HCT116 (cell line): ENCODE measurements at regions not wholly inside any gene's neighbourhood (a gene's known extent, or its start where the extent isn't known, plus 50 kb on each side); places are given as distances from the start of the nearest gene placed in this dataset.

Experiments
- ATAC-seq: fragments of 200-7000 bp; cut with Tn5 transposase; 2 replicates; pipeline ENCODE4 v1.9.1; 2020; ENCODE audit warnings: mild to moderate bottlenecking, moderate library complexity
- BruUV-seq: library from RNA; stranded (reverse); fragments of 400-500 nt; replicated peaks from 2 replicates; lab custom pipeline; 2021; lab: Mats Ljungman, UMichigan
- CTCF ChIA-PET: fragments of 300-600 bp; sonication (Branson Sonifier 250); formaldehyde crosslinking; loops from one replicate; lab custom pipeline; 2021; ENCODE audit warnings: antibody characterized with exemption; lab: Charles Lee
- POLR2A ChIA-PET: fragments of 300-600, 350-600 bp; sonication (Branson Sonifier 250); formaldehyde crosslinking; loops from one replicate; lab custom pipeline; 2021; ENCODE audit warnings: antibody characterized with exemption; lab: Charles Lee
- RAD21 ChIA-PET, 2 experiments: fragments of 300-600 bp; sonication (Branson Sonifier 250); formaldehyde crosslinking; loops; one replicate each; lab custom pipeline; 2023; ENCODE audit warnings: low total read pairs in 2 of 2; ENCODE audit not compliant: uncharacterized antibody in 2 of 2, unreplicated experiment in 2 of 2, low non-redundant PET in 1 of 2; lab: Charles Lee
- DNase-seq: peaks from one replicate; pipeline ENCODE4 v3.0.0-alpha.2; 2010; ENCODE audit warnings: low read depth, low spot score
- H2AFZ ChIP-seq: fragments of 200-600 bp; shearing (Covaris generic), sonication (generic); 2 replicates; pipeline ENCODE4 v1.6.1; 2017; ENCODE audit warnings: low read depth, mixed run types, mixed read lengths, antibody characterized with exemption, low read length; ENCODE audit not compliant: poor library complexity, severe bottlenecking
- H3K27ac ChIP-seq: 2 replicates; pipeline ENCODE4 v1.5.1; 2012; ENCODE audit warnings: low read depth, low read length
- H3K27me3 ChIP-seq: fragments of 200-600 bp; sonication (generic); 2 replicates; pipeline ENCODE4 v1.6.1; 2016; ENCODE audit warnings: mixed run types, low read length, mixed read lengths; ENCODE audit not compliant: insufficient read depth
- H3K36me3 ChIP-seq, 2 experiments: fragments of 200-500 bp in 1 of 2; fragments of 200-600 bp in 1 of 2; sonication (Bioruptor generic) in 1 of 2; sonication (generic) in 1 of 2; 2 replicates each; pipeline versions ENCODE4 v1.5.1 to v1.6.1; 2014 to 2016; ENCODE audit warnings: low read length in 2 of 2, inconsistent platforms in 1 of 2, mixed read lengths in 1 of 2, mixed run types in 1 of 2; ENCODE audit not compliant: insufficient read depth in 2 of 2, control insufficient read depth in 1 of 2
- H3K4me1 ChIP-seq, 2 experiments: fragments of 200-600 bp in 1 of 2; sonication (generic) in 1 of 2; 2 replicates each; pipeline versions ENCODE4 v1.5.1 to v1.6.1; 2012 to 2017; ENCODE audit warnings: low read length in 2 of 2, inconsistent platforms in 1 of 2, mild to moderate bottlenecking in 1 of 2, mixed read lengths in 1 of 2, mixed run types in 1 of 2, moderate library complexity in 1 of 2; ENCODE audit not compliant: insufficient read depth in 2 of 2, control insufficient read depth in 1 of 2
- H3K4me2 ChIP-seq: fragments of 200-600 bp; sonication (generic); 2 replicates; pipeline ENCODE4 v1.6.1; 2017; ENCODE audit warnings: mixed run types, low read length, mixed read lengths
- H3K4me3 ChIP-seq, 2 experiments: fragments of 200-600 bp in 1 of 2; sonication (generic) in 1 of 2; replicated peaks in 1 of 2; 2 replicates each; pipeline ENCODE4 v1.5.1; 2011 to 2016; ENCODE audit warnings: low read length in 2 of 2, control low read depth in 1 of 2, low read depth in 1 of 2, mild to moderate bottlenecking in 1 of 2, mixed read lengths in 1 of 2, mixed run types in 1 of 2
- H3K79me2 ChIP-seq: fragments of 200-600 bp; sonication (generic); 2 replicates; pipeline ENCODE4 v1.6.1; 2017; ENCODE audit warnings: mild to moderate bottlenecking, mixed run types, low read length, moderate library complexity, mixed read lengths; ENCODE audit not compliant: insufficient read depth
- H3K9ac ChIP-seq: fragments of 200-600 bp; sonication (generic); 2 replicates; pipeline ENCODE4 v1.6.1; 2016; ENCODE audit warnings: low read length, mixed read lengths
- H3K9me2 ChIP-seq: fragments of 200-600 bp; sonication (generic), shearing (Covaris generic); 2 replicates; pipeline ENCODE4 v1.6.1; 2017; ENCODE audit warnings: mixed run types, mild to moderate bottlenecking, moderate library complexity; ENCODE audit not compliant: insufficient read depth
- H3K9me3 ChIP-seq, 2 experiments: fragments of 200-500 bp in 1 of 2; fragments of 200-600 bp in 1 of 2; sonication (Bioruptor generic) in 1 of 2; sonication (generic) in 1 of 2; 2 replicates each; pipeline ENCODE4 v1.6.1; 2014 to 2017; ENCODE audit warnings: low read length in 2 of 2, mixed read lengths in 2 of 2, inconsistent platforms in 1 of 2, low read depth in 1 of 2, mild to moderate bottlenecking in 1 of 2, mixed run types in 1 of 2, moderate library complexity in 1 of 2; ENCODE audit not compliant: control insufficient read depth in 1 of 2, insufficient read depth in 1 of 2
- H4K20me1 ChIP-seq: fragments of 200-600 bp; sonication (generic), shearing (Covaris generic); 2 replicates; pipeline ENCODE4 v1.6.1; 2017; ENCODE audit warnings: mixed run types, mild to moderate bottlenecking, moderate library complexity; ENCODE audit not compliant: insufficient read depth
- EZH2phosphoT487 ChIP-seq: fragments of 200-600 bp; IDR thresholded peaks from 2 replicates; pipeline ENCODE4 v1.6.1; 2018; ENCODE audit warnings: antibody characterized with exemption, borderline replicate concordance
- FOSL1 ChIP-seq: IDR thresholded peaks from 2 replicates; pipeline ENCODE4 v1.6.1; 2012; ENCODE audit warnings: low read depth
- POLR2A ChIP-seq: IDR thresholded peaks from 2 replicates; pipeline ENCODE4 v1.7.0; 2011; ENCODE audit warnings: borderline replicate concordance; ENCODE audit not compliant: insufficient read depth, insufficient read length; ENCODE audit errors: extremely low read depth
- REST ChIP-seq: IDR thresholded peaks from 2 replicates; pipeline ENCODE4 v1.6.1; 2012; ENCODE audit warnings: low read depth
- ZFX ChIP-seq: fragments of 450-650 bp; IDR thresholded peaks from 2 replicates; pipeline ENCODE4 v1.6.1; 2017
- intact Hi-C: fragments of 100-400 bp; cut with micrococcal nuclease; formaldehyde crosslinking; loops from 2 replicates; pipeline ENCODE4 v1.10.0; 2022

- no peaks in the 10 kb centered on the region for H3K9me3 ChIP-seq
- no peak overlapping the region for H3K27ac ChIP-seq
- POLR2A ChIA-PET = interaction anchor here (0.7 kb wide), 1 partner anchor 736 kb away, joined by 6 read pairs; no protein-coding TSS in a partner anchor
- H3K27me3 ChIP-seq = no peaks in the 10 kb centered on the region
- no peak overlapping the region for H3K9ac ChIP-seq
- H3K4me3 ChIP-seq = no peak overlapping the region
- no peak overlapping the region for H2AFZ ChIP-seq
- intact Hi-C loops = no loop called here
- H3K36me3 ChIP-seq = no peaks in the 10 kb centered on the region
- TF ChIP-seq FOSL1 = no peak
- TF ChIP-seq ZFX = no peak
- no peak for ATAC-seq
- no peaks in the 10 kb centered on the region for H4K20me1 ChIP-seq
- no peak overlapping the region for H3K4me2 ChIP-seq
- RAD21 ChIA-PET = no interaction called here
- CTCF ChIA-PET = no interaction called here
- no peaks in the 10 kb centered on the region for H3K79me2 ChIP-seq
- no peak for DNase-seq
- no peaks in the 10 kb centered on the region for H3K4me1 ChIP-seq
- BruUV-seq = no TSS peak
- no peaks in the 10 kb centered on the region for H3K9me2 ChIP-seq
These were observed 271.9 kb upstream of the SMIM31 start for GRCh38 chr4:164482092-164482404.

- DNase-seq = no peak
- BruUV-seq = no TSS peak
These were observed 271.2 kb upstream of the SMIM31 start for GRCh38 chr4:164482758-164483157.

More at GRCh38 chr4:164482758-164483157, 271.2 kb upstream of the SMIM31 start:
- H3K4me2 ChIP-seq = no peak overlapping the region
- TF ChIP-seq ZFX (no peak), EZH2phosphoT487 (no peak), REST (no peak), POLR2A (no peak)
- TF ChIP-seq, all 23 proteins: peak for 0
- Histone ChIP-seq H3K36me3 (no peaks in the 10 kb centered on the region), H3K79me2 (no peaks in the 10 kb centered on the region), H3K4me3 (no peak overlapping the region), H2AFZ (no peak overlapping the region), H3K27ac (no peak overlapping the region), H3K9ac (no peak overlapping the region), H3K9me2 (no peaks in the 10 kb centered on the region), H3K27me3 (no peaks in the 10 kb centered on the region), H3K9me3 (no peaks in the 10 kb centered on the region), H4K20me1 (no peaks in the 10 kb centered on the region), H3K4me1 (no peaks in the 10 kb centered on the region)
- intact Hi-C loops = no loop called here
- ChIA-PET POLR2A (no interaction called here), CTCF (no interaction called here), RAD21 (no interaction called here)
- ATAC-seq = no peak
